Stimulated activated CD8-positive, alpha-beta memory T cell treated with anti-CD3 and anti-CD28 coated beads, Interleukin-7, amount 100 ng/mL, for 1 hour (primary cell): ENCODE measurements at regions not wholly inside any gene's neighbourhood (a gene's known extent, or its start where the extent isn't known, plus 50 kb on each side); places are given as distances from the start of the nearest gene placed in this dataset.

Experiments
- DNase-seq, 2 donors: peaks; one replicate each; pipeline ENCODE4 v3.0.0-alpha.2; 2020; ENCODE audit warnings: low read depth in 2 of 2

DNA sequence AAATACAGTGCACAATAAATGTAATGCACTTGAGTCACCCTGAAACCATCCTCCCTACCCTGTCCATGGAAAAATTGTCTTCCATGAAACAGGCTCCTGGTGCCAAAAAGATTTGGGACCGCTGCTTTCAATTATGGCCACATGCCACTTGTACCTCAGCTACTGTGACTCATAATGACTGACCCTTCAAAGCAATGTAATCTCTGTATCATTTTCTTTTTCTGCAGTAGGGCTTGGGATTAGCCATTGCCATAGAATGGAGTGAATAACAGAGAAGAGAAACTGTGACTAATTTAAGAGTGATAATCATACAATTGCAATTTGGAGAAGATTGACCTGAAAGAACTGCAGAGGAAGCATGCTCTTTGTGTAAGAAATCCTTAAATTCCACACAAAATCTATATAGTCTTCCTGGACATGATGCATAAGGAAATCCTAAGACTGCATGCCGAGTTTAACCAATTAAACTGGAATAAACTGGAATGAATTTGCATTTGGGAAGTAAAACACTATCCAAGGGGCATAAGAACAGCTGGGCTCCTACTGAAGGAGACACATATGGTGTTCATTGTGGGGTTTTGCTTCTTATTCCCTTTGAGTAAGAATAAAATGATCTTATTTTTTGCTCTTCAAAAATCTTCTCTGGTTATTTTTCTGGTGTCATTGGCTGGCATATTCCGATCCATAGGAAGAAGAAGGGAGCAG lies 59.5 kb upstream of the SLC7A1 start:
- DNase-seq: no peak

GRCh38 chr13:29654384-29654783 lies 58.9 kb upstream of the SLC7A1 start:
- no peak for DNase-seq

DNA sequence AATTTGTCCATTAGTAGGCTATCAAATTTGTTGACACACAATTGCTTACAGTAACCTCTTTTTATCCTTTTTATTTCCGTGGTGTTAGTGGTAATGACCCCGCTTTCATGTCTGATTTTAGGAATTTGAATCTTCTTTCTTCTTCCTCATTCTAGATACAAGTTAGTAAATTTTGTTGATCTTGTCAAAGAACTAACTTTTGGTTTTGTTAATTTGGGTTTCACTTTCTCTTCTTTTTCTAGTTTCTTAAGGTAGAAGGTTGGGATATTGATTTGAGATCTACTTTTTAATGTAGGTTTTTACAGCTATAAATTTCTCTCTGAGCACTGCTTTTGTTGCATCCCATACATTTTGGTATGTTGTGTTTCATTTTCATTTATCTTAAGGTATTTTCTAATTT lies 53.3 kb upstream of the SLC7A1 start:
- DNase-seq: no peak
